ENCODE measurements at regions not wholly inside any gene's neighbourhood (a gene's known extent, or its start where the extent isn't known, plus 50 kb on each side); places are given as distances from the start of the nearest gene placed in this dataset.

DNA sequence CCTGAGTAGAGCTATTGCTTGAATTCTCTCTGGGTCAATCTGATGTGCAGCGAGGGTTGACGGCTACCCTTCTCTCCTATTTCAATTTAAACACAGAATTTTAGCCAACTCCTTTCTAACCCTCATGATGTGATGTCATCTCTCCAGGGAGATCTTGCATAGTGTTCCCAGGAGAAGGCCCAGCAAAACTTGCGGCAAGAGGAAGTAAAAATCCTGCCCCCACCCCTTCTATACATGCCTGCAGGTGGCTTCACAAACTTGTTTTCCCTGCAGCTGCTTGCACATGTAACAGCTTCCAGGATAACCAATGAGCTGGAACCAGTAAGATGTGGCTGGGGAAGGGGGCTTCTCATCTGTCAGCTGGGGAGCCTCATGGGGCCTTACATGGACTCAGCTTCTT is 169.3 kb upstream of the CDH4 start:
- no peak for TF ChIP-seq POLR2A (IDR thresholded peaks at IDR 0.05; ENCODE audit: low read depth, low read length)
- no peak for TF ChIP-seq TAF1 (IDR thresholded peaks at IDR 0.05; ENCODE audit: low read depth, low read length)
- no peak for TF ChIP-seq POLR2AphosphoS5 (IDR thresholded peaks at IDR 0.05; ENCODE audit: low read depth, low read length)

All from GM12891 (cell line).